Spleen (tissue), 11 donors: ENCODE measurements at regions not wholly inside any gene's neighbourhood (a gene's known extent, or its start where the extent isn't known, plus 50 kb on each side); places are given as distances from the start of the nearest gene placed in this dataset.

Source experiments
- DNase-seq: peaks from one replicate; pipeline ENCODE4 v3.0.0-alpha.2; 2020
- H3K27ac ChIP-seq, 8 donors: fragments of 200-600 bp; sonication (generic) in 7 of 8; 1 replicate in 4 of 8; 2 replicates in 4 of 8; pipeline versions ENCODE4 v1.5.0 to v1.8.0; 2016 to 2021; ENCODE audit warnings: inconsistent platforms in 4 of 8, mild to moderate bottlenecking in 4 of 8, moderate library complexity in 1 of 8
- H3K27me3 ChIP-seq, 7 donors: fragments of 200-600 bp; sonication (generic) in 6 of 7; replicated peaks in 1 of 7; 1 replicate in 4 of 7; 2 replicates in 3 of 7; pipeline versions ENCODE4 v1.5.0 to v1.8.0; 2016 to 2021; ENCODE audit warnings: inconsistent platforms in 3 of 7, mild to moderate bottlenecking in 1 of 7
- H3K36me3 ChIP-seq, 6 donors: fragments of 200-600 bp; sonication (generic) in 5 of 6; 1 replicate in 4 of 6; 2 replicates in 2 of 6; pipeline versions ENCODE4 v1.5.0 to v1.8.0; 2016 to 2021; ENCODE audit warnings: inconsistent platforms in 2 of 6
- H3K4me1 ChIP-seq, 6 donors: fragments of 200-600 bp; sonication (generic) in 5 of 6; 1 replicate in 3 of 6; 2 replicates in 3 of 6; pipeline versions ENCODE4 v1.5.0 to v1.8.0; 2016 to 2021; ENCODE audit warnings: inconsistent platforms in 3 of 6
- H3K4me3 ChIP-seq, 8 donors: fragments of 200-600 bp; sonication (generic) in 7 of 8; 1 replicate in 4 of 8; 2 replicates in 4 of 8; pipeline versions ENCODE4 v1.5.0 to v1.8.0; 2016 to 2021; ENCODE audit warnings: inconsistent platforms in 4 of 8, mild to moderate bottlenecking in 4 of 8, moderate library complexity in 2 of 8
- H3K9me3 ChIP-seq, 8 donors: fragments of 200-600 bp; sonication (generic) in 7 of 8; 1 replicate in 4 of 8; 2 replicates in 4 of 8; pipeline versions ENCODE4 v1.5.0 to v1.8.0; 2016 to 2021; ENCODE audit warnings: inconsistent platforms in 4 of 8
- POLR2A ChIP-seq, 3 donors: fragments of 450-650 bp; IDR thresholded peaks; one replicate each; pipeline ENCODE4 v1.5.1; 2017; ENCODE audit warnings: antibody characterized with exemption in 3 of 3, mild to moderate bottlenecking in 1 of 3
- POLR2AphosphoS5 ChIP-seq, 3 donors: sonication (generic); formaldehyde crosslinking; IDR thresholded peaks; one replicate each; pipeline ENCODE4 v1.5.1; 2017; ENCODE audit warnings: antibody characterized with exemption in 3 of 3
- WGBS, 5 donors: extraction: QIAGEN DNeasy Blood & Tissue Kit in 3 of 5; methylation state at CpG; one replicate each; pipeline versions ENCODE4 v1.1.5 to v1.1.7; 2013 to 2018; 5-methylcytosine and 5-hydroxymethylcytosine counted together
- intact Hi-C: fragments of 100-400 bp; cut with DNase I; formaldehyde crosslinking; loops from one replicate; pipeline ENCODE4 v1.15.0; 2023; ENCODE audit warnings: low total_unique reads
- TF ChIP-seq, protein P1 (sequence below), 11 experiments: fragments of 200-600 bp in 7 of 11; fragments of 450-650 bp in 4 of 11; sonication (generic) in 4 of 11; IDR thresholded peaks in 8 of 11; conservative IDR thresholded peaks in 3 of 11; 1 replicate in 7 of 11; 2 replicates in 4 of 11; pipeline versions ENCODE4 v1.4.0 to v1.8.0; 2016 to 2021; ENCODE audit warnings: antibody characterized with exemption in 11 of 11, inconsistent platforms in 4 of 11, mild to moderate bottlenecking in 1 of 11
- donor health status: healthy with polysubstance abuse.
- donor health status: DM: no; HTN: no; CAD: no; lungs with moderate emphysema.
- donor health status: DM: no; HTN: no; CAD: no.
- donor health status: Bipolar disorder and iron deficiency.
- donor health status: healthy.
- donor health status: DM: no; HTN: no; CAD: no.
- donor health status: DM: yes; HTN: yes; CAD: no.

DNA sequence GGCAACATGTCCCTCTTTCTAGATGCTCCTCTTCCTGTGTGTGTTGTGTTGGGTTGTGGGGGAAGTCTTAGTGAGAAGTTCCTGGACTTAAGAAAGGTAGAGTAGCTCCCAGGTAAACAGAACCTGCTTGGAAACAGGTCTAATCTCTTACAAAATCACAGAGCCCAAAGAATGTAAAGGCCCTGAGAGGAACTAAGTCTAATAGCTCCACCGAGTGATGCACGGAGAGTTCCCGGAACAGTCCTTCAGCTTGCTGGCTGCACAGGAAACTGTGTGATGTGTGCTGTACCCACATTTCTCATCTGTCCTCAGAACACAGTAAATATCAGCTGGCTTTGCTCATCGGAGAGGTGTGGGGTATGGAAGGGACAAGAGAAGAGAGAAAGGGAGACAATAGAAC, 182.6 kb upstream of the LYZL1 start:
- intact Hi-C loops = no loop called here
- DNase-seq = no peak
- Histone ChIP-seq H3K4me3 (no peak overlapping the region), H3K27me3 (peaks cover 0 to 9% (median 0%) of the 10 kb centered on the region in 7 donors), H3K27ac (no peak overlapping the region), H3K4me1 (no peaks in the 10 kb centered on the region), H3K36me3 (no peaks in the 10 kb centered on the region), H3K9me3 (no peaks in the 10 kb centered on the region)
- TF ChIP-seq POLR2AphosphoS5 (IDR thresholded peaks at IDR 0.05) (no peak), POLR2A (IDR thresholded peaks at IDR 0.05) (no peak)
- TF ChIP-seq, protein P1, sequence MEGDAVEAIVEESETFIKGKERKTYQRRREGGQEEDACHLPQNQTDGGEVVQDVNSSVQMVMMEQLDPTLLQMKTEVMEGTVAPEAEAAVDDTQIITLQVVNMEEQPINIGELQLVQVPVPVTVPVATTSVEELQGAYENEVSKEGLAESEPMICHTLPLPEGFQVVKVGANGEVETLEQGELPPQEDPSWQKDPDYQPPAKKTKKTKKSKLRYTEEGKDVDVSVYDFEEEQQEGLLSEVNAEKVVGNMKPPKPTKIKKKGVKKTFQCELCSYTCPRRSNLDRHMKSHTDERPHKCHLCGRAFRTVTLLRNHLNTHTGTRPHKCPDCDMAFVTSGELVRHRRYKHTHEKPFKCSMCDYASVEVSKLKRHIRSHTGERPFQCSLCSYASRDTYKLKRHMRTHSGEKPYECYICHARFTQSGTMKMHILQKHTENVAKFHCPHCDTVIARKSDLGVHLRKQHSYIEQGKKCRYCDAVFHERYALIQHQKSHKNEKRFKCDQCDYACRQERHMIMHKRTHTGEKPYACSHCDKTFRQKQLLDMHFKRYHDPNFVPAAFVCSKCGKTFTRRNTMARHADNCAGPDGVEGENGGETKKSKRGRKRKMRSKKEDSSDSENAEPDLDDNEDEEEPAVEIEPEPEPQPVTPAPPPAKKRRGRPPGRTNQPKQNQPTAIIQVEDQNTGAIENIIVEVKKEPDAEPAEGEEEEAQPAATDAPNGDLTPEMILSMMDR (IDR thresholded peaks at IDR 0.05 in 8 of 11, conservative IDR thresholded peaks at IDR 0.05 in 3 of 11) = no peak
- 21 to 31% (median 26%) methylated on average over 4 of the region's 4 CpGs for WGBS, 5 donors

DNA sequence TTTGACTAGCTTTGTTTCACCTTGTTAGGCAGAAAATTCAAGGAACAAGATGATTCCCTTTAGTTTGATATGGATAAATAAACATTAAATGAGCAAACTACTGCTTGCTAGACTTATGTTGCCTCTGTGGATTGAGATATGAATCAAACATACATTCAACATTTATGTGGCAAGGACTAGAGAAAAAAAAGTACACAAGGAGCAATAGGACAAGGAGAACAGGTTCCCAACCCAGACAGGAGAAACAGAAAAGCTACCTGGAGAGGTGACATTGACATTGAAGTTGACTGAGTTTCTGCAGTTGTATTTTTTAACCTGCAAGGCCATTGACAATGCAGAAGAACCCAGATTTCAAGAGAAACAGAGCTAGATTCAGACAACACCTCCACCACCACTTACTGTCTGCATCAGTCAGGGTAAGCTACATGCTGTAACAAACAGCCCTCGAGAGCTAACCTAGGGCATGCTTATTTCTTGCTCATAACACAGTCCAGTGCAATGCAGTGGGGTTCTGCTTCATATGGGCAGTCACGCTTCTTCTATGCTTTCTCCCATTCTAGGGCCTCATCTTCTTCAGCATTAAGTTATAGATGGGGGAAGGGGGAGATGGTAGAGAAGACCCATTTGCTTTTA, 180.9 kb upstream of the LYZL1 start:
- Histone ChIP-seq H3K27me3 (no peaks in the 10 kb centered on the region), H3K36me3 (no peaks in the 10 kb centered on the region), H3K27ac (no peak overlapping the region), H3K4me3 (no peak overlapping the region), H3K9me3 (no peaks in the 10 kb centered on the region), H3K4me1 (no peaks in the 10 kb centered on the region)
- DNase-seq = no peak
- TF ChIP-seq, protein P1 (IDR thresholded peaks at IDR 0.05 in 8 of 11, conservative IDR thresholded peaks at IDR 0.05 in 3 of 11) = no peak
- TF ChIP-seq POLR2AphosphoS5 (IDR thresholded peaks at IDR 0.05) = no peak
- TF ChIP-seq POLR2A (IDR thresholded peaks at IDR 0.05) = no peak
- intact Hi-C loops = no loop called here
- 75 to 92% (median 87%) methylated on average over 2 of the region's 2 CpGs for WGBS, 5 donors

DNA sequence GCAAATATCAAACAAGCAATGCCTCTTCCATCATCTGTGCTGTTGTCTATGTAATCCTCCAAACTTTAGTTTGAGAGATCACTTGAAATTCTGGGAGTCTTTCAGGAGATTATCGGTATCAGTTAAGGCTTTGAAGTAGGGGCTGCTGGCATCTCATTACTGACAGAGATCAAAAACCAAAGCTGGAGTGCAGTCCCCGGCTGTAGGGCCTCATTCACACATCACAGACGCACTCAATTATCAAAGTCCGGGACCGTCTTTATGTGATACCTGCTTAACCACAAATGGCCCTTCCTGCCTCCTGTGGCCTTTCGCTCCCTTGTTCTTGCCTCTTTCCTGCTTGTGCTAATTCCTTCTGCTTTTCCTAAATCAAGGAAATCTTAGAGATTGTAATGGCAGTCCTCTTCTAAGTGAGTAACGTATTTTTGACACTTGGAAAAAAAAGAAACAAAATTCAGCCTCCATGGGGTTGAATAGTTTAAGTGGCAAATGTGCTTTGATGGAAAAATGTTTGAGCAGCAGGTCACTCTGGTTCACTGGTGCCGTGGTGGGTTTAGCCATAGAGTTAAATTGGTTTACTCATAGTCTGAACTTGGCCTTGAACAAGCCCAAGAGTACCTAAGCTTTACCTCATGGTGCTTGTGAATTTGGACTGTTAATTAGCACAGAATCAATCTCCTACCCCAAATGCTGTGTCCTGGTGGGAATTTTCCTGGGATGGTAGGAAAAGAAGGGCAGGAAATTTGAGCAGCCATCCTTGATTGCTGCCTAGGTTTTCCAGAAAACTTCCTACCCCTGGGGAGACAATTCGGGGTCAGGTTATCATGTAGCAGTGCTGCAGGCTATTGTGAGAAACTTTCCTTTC, 178.9 kb upstream of the LYZL1 start:
- H3K27ac ChIP-seq = no peak overlapping the region
- intact Hi-C loops = no loop called here
- no peaks in the 10 kb centered on the region for H3K4me1 ChIP-seq
- no peaks in the 10 kb centered on the region for H3K27me3 ChIP-seq
- H3K9me3 ChIP-seq = no peaks in the 10 kb centered on the region
- H3K36me3 ChIP-seq = no peaks in the 10 kb centered on the region
- TF ChIP-seq POLR2AphosphoS5 (IDR thresholded peaks at IDR 0.05) = no peak
- no peak for TF ChIP-seq POLR2A (IDR thresholded peaks at IDR 0.05)
- TF ChIP-seq, protein P1 (IDR thresholded peaks at IDR 0.05 in 8 of 11, conservative IDR thresholded peaks at IDR 0.05 in 3 of 11) = no peak
- no peak overlapping the region for H3K4me3 ChIP-seq
- DNase-seq = no peak
- 72 to 90% (median 83%) methylated on average over 9 of the region's 9 CpGs for WGBS, 5 donors
